Neural cell (in vitro differentiated cells): ENCODE measurements at regions not wholly inside any gene's neighbourhood (a gene's known extent, or its start where the extent isn't known, plus 50 kb on each side); places are given as distances from the start of the nearest gene placed in this dataset.

ENCODE experiments used
- H2AFZ ChIP-seq: fragments of 200-600, 300-800 bp; sonication (generic), shearing (Covaris generic); 2 replicates; pipeline ENCODE4 v1.6.0; 2014; ENCODE audit warnings: low read depth, mild to moderate bottlenecking, antibody characterized with exemption, low read length, moderate library complexity
- H3F3A ChIP-seq: fragments of 200-600 bp; shearing (Covaris generic); 2 replicates; pipeline ENCODE4 v1.6.1; 2016; ENCODE audit warnings: mild to moderate bottlenecking, moderate library complexity, mixed read lengths, antibody characterized with exemption, low read length; ENCODE audit not compliant: insufficient read depth, poor library complexity, severe bottlenecking
- H3K27ac ChIP-seq: fragments of 200-600, 300-800 bp; sonication (generic), shearing (Covaris generic); 2 replicates; pipeline ENCODE4 v1.5.1; 2014; ENCODE audit warnings: mild to moderate bottlenecking, low read length, moderate library complexity
- H3K27me3 ChIP-seq: fragments of 300-800, 200-600 bp; sonication (generic), shearing (Covaris generic); 2 replicates; pipeline ENCODE4 v1.6.0; 2014; ENCODE audit warnings: mild to moderate bottlenecking, low read depth, low read length, moderate library complexity; ENCODE audit not compliant: insufficient read depth
- H3K36me3 ChIP-seq: fragments of 300-800, 200-600 bp; sonication (generic), shearing (Covaris generic); 2 replicates; pipeline ENCODE4 v1.5.1; 2014; ENCODE audit warnings: mild to moderate bottlenecking, antibody characterized with exemption, low read length, moderate library complexity; ENCODE audit not compliant: insufficient read depth
- H3K4me2 ChIP-seq: fragments of 300-800, 200-600 bp; sonication (generic), shearing (Covaris generic); 2 replicates; pipeline ENCODE4 v1.6.0; 2014; ENCODE audit warnings: mild to moderate bottlenecking, low read length
- H3K4me3 ChIP-seq: fragments of 300-800, 200-600 bp; sonication (generic), shearing (Covaris generic); 2 replicates; pipeline ENCODE4 v1.5.1; 2014; ENCODE audit warnings: mild to moderate bottlenecking, low read length, moderate library complexity
- H3K79me2 ChIP-seq: fragments of 200-600 bp; shearing (Covaris generic); replicated peaks from 2 replicates; pipeline ENCODE4 v1.6.0; 2014; ENCODE audit warnings: mild to moderate bottlenecking, low read length, moderate library complexity; ENCODE audit not compliant: insufficient read depth
- H3K9ac ChIP-seq: fragments of 300-800, 200-600 bp; sonication (generic), shearing (Covaris generic); 2 replicates; pipeline ENCODE4 v1.6.1; 2016; ENCODE audit warnings: mild to moderate bottlenecking, low read length, mixed read lengths
- H3K9me2 ChIP-seq: fragments of 200-600 bp; shearing (Covaris generic); 2 replicates; pipeline ENCODE4 v1.6.1; 2016; ENCODE audit warnings: mild to moderate bottlenecking, low read length, mixed read lengths; ENCODE audit not compliant: insufficient read depth
- H3K9me3 ChIP-seq: fragments of 200-600, 300-800 bp; sonication (generic), shearing (Covaris generic); 2 replicates; pipeline ENCODE4 v1.6.1; 2016; ENCODE audit warnings: mild to moderate bottlenecking, mixed run types, low read length, moderate library complexity, mixed read lengths
- H4K20me1 ChIP-seq: fragments of 200-600 bp; shearing (Covaris generic); 2 replicates; pipeline ENCODE4 v1.6.1; 2016; ENCODE audit warnings: mild to moderate bottlenecking, mixed run types; ENCODE audit not compliant: insufficient read depth
- CTCF ChIP-seq: fragments of 450-650 bp; IDR thresholded peaks from 2 replicates; pipeline ENCODE4 v1.5.1; 2014; ENCODE audit warnings: antibody characterized with exemption, mild to moderate bottlenecking, moderate library complexity; ENCODE audit not compliant: poor library complexity, severe bottlenecking
- EP300 ChIP-seq: fragments of 450-650 bp; conservative IDR thresholded peaks from 2 replicates; pipeline ENCODE4 v1.6.1; 2014; ENCODE audit warnings: antibody characterized with exemption, mild to moderate bottlenecking, moderate library complexity; ENCODE audit not compliant: poor library complexity, severe bottlenecking
- EZH2 ChIP-seq: fragments of 200-600, 300-800 bp; shearing (Covaris generic), sonication (generic); IDR thresholded peaks from 2 replicates; pipeline ENCODE4 v1.6.1; 2014; ENCODE audit warnings: antibody characterized with exemption, low read length, borderline replicate concordance, mild to moderate bottlenecking; ENCODE audit not compliant: insufficient read depth, poor library complexity, severe bottlenecking
- MXI1 ChIP-seq: fragments of 450-650 bp; conservative IDR thresholded peaks from 2 replicates; pipeline ENCODE4 v1.6.1; 2014; ENCODE audit warnings: antibody characterized with exemption, mild to moderate bottlenecking; ENCODE audit not compliant: poor library complexity, severe bottlenecking
- POLR2AphosphoS5 ChIP-seq: IDR thresholded peaks from 2 replicates; pipeline ENCODE4 v1.6.1; 2012
- RAD21 ChIP-seq: fragments of 450-650 bp; conservative IDR thresholded peaks from 2 replicates; pipeline ENCODE4 v1.6.1; 2014; ENCODE audit warnings: antibody characterized with exemption, mild to moderate bottlenecking, moderate library complexity
- REST ChIP-seq: IDR thresholded peaks from 2 replicates; pipeline ENCODE4 v1.6.1; 2012; ENCODE audit warnings: borderline replicate concordance
- SMC3 ChIP-seq: fragments of 450-650 bp; conservative IDR thresholded peaks from 2 replicates; pipeline ENCODE4 v1.6.1; 2014; ENCODE audit warnings: antibody characterized with exemption, mild to moderate bottlenecking, moderate library complexity; ENCODE audit not compliant: poor library complexity
- TAF1 ChIP-seq: IDR thresholded peaks from 2 replicates; pipeline ENCODE4 v1.6.1; 2012; ENCODE audit warnings: low read depth

GRCh38 chr4:186958726-186959350, 235.2 kb upstream of the FAT1 start:
- no peaks in the 10 kb centered on the region for H3K79me2 ChIP-seq
- no peak overlapping the region for H3K9ac ChIP-seq
- no peaks in the 10 kb centered on the region for H3K36me3 ChIP-seq
- H3K9me2 ChIP-seq = no peaks in the 10 kb centered on the region
- H3K4me2 ChIP-seq = no peak overlapping the region
- no peak overlapping the region for H3K27ac ChIP-seq
- no peaks in the 10 kb centered on the region for H3K9me3 ChIP-seq
- H2AFZ ChIP-seq = no peak overlapping the region
- H3K27me3 ChIP-seq = no peaks in the 10 kb centered on the region
- no peak overlapping the region for H3K4me3 ChIP-seq
- no peaks in the 10 kb centered on the region for H3F3A ChIP-seq
- TF ChIP-seq REST = no peak
- no peak for TF ChIP-seq TAF1
- TF ChIP-seq MXI1 = no peak
- no peak for TF ChIP-seq SMC3
- no peaks in the 10 kb centered on the region for H4K20me1 ChIP-seq

- TF ChIP-seq REST (no peak), POLR2AphosphoS5 (no peak), MXI1 (no peak), SMC3 (no peak), EP300 (no peak), CTCF (no peak), EZH2 (no peak), TAF1 (no peak), RAD21 (no peak)
- Histone ChIP-seq H3K36me3 (no peaks in the 10 kb centered on the region), H3K9ac (no peak overlapping the region), H3K9me3 (no peaks in the 10 kb centered on the region), H3F3A (no peaks in the 10 kb centered on the region), H3K4me2 (no peak overlapping the region), H3K79me2 (no peaks in the 10 kb centered on the region), H3K27me3 (no peaks in the 10 kb centered on the region), H3K27ac (no peak overlapping the region), H2AFZ (no peak overlapping the region), H3K9me2 (no peaks in the 10 kb centered on the region), H3K4me3 (no peak overlapping the region), H4K20me1 (no peaks in the 10 kb centered on the region)
Measured at GRCh38 chr4:186979961-186980745, 256.5 kb upstream of the FAT1 start.
